Activated B cell treated with CpG ODN at 0.5 μM for 24 hours (primary cell): ENCODE measurements at regions not wholly inside any gene's neighbourhood (a gene's known extent, or its start where the extent isn't known, plus 50 kb on each side); places are given as distances from the start of the nearest gene placed in this dataset.
"Not testable (repeated sequence)": the region's sequence is repeated elsewhere in the genome, so short reads cannot be mapped to it uniquely, and the experiment has no call there.

Source experiments
- ATAC-seq: fragments of 200-7000 bp; cut with Tn5 transposase; one replicate; pipeline ENCODE4 v1.10.0; 2021; ENCODE audit warnings: low read depth, mild to moderate bottlenecking, moderate library complexity
- CTCF ChIA-PET: fragments of 350-600 bp; sonication (Branson Sonifier 250); formaldehyde crosslinking; loops from one replicate; lab custom pipeline; 2021; ENCODE audit warnings: antibody characterized with exemption; lab: Charles Lee
- POLR2A ChIA-PET: fragments of 350-600 bp; sonication (Branson Sonifier 250); formaldehyde crosslinking; loops from one replicate; lab custom pipeline; 2021; ENCODE audit warnings: antibody characterized with exemption; lab: Charles Lee
- DNase-seq: peaks from one replicate; pipeline ENCODE4 v3.0.0; 2022
- H3K27ac Mint-ChIP-seq: one replicate; pipeline ENCODE4 v1.8.0; 2020; ENCODE audit warnings: mixed read lengths
- H3K27me3 Mint-ChIP-seq: one replicate; pipeline ENCODE4 v1.8.0; 2021; ENCODE audit warnings: mixed read lengths
- H3K36me3 Mint-ChIP-seq: one replicate; pipeline ENCODE4 v1.8.0; 2021; ENCODE audit warnings: low read depth, mixed read lengths
- H3K4me1 Mint-ChIP-seq: one replicate; pipeline ENCODE4 v1.8.0; 2021; ENCODE audit warnings: mixed read lengths
- H3K4me3 Mint-ChIP-seq: one replicate; pipeline ENCODE4 v1.8.0; 2020; ENCODE audit warnings: mild to moderate bottlenecking, mixed read lengths
- H3K9me3 Mint-ChIP-seq: one replicate; pipeline ENCODE4 v1.8.0; 2020; ENCODE audit warnings: mixed read lengths
- intact Hi-C: fragments of 100-400 bp; cut with micrococcal nuclease; formaldehyde crosslinking; loops from one replicate; pipeline ENCODE4 v1.15.1; 2024
- TF ChIP-seq, protein P1 (sequence below): fragments of 200-600 bp; IDR thresholded peaks from one replicate; pipeline ENCODE4 v1.8.0; 2022; ENCODE audit warnings: antibody characterized with exemption, mild to moderate bottlenecking

DNA sequence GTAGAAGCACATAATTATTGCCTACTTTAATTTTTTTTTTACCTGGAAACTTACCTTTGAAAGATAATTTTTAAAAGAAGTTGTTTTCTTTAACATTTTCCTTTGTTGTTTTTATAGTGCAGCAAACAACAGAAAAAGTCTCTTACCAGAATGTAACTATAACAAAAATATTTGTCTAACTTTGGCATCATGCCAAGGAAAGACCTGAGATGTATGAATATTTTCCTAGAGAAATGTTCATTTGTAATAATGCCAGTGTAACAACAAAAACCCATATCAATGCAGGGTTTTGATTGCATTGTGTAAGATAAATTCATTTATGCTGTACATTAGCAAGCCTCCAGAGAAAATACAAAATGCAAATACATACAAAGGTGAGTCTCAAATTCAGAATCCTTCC lies 775.7 kb downstream of the SI start:
- Mint-ChIP-seq H3K4me1 (no peaks in the 10 kb centered on the region), H3K27me3 (no peaks in the 10 kb centered on the region), H3K36me3 (no peaks in the 10 kb centered on the region), H3K9me3 (peaks cover 2% of the 10 kb centered on the region), H3K4me3 (no peak overlapping the region), H3K27ac (no peak overlapping the region)
- no peak for ATAC-seq
- no peak for DNase-seq
- CTCF ChIA-PET, result no interaction called here
- intact Hi-C loops, result no loop called here
- TF ChIP-seq, protein P1, sequence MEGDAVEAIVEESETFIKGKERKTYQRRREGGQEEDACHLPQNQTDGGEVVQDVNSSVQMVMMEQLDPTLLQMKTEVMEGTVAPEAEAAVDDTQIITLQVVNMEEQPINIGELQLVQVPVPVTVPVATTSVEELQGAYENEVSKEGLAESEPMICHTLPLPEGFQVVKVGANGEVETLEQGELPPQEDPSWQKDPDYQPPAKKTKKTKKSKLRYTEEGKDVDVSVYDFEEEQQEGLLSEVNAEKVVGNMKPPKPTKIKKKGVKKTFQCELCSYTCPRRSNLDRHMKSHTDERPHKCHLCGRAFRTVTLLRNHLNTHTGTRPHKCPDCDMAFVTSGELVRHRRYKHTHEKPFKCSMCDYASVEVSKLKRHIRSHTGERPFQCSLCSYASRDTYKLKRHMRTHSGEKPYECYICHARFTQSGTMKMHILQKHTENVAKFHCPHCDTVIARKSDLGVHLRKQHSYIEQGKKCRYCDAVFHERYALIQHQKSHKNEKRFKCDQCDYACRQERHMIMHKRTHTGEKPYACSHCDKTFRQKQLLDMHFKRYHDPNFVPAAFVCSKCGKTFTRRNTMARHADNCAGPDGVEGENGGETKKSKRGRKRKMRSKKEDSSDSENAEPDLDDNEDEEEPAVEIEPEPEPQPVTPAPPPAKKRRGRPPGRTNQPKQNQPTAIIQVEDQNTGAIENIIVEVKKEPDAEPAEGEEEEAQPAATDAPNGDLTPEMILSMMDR, result no peak
- POLR2A ChIA-PET, result no interaction called here

DNA sequence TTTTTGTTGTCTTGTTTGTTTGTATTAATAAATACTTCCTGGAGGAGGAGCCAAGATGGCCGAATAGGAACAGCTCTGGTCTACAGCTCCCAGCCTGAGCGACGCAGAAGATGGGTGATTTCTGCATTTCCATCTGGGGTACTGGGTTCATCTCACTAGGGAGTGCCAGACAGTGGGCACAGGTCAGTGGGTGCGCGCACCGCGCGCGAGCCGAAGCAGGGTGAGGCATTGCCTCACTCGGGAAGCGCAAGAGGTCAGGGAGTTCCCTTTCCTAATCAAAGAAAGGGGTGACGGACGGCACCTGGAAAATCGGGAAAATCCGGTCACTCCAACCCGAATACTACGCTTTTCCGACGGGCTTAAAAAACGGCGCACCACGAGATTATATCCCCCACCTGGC lies 786.8 kb downstream of the SI start:
- CTCF ChIA-PET, POLR2A ChIA-PET, ATAC-seq, H3K4me1 Mint-ChIP-seq, H3K9me3 Mint-ChIP-seq, H3K4me3 Mint-ChIP-seq, H3K27ac Mint-ChIP-seq, H3K36me3 Mint-ChIP-seq, H3K27me3 Mint-ChIP-seq, intact Hi-C loops, DNase-seq: not testable (repeated sequence)

- Mint-ChIP-seq H3K4me3 (no peak overlapping the region), H3K36me3 (no peaks in the 10 kb centered on the region), H3K9me3 (peaks cover 16% of the 10 kb centered on the region), H3K27me3 (no peaks in the 10 kb centered on the region), H3K27ac (no peak overlapping the region), H3K4me1 (no peaks in the 10 kb centered on the region)
- POLR2A ChIA-PET, result no interaction called here
- CTCF ChIA-PET, result no interaction called here
- ATAC-seq (no peak), DNase-seq (no peak)
- TF ChIP-seq, protein P1, result no peak
- intact Hi-C loops, result no loop called here
These were observed 799.7 kb downstream of the SI start for GRCh38 chr3:164278550-164278949.

- no peaks in the 10 kb centered on the region for H3K4me1 Mint-ChIP-seq
These were observed 811.2 kb downstream of the SI start for GRCh38 chr3:164267053-164267452.

DNA sequence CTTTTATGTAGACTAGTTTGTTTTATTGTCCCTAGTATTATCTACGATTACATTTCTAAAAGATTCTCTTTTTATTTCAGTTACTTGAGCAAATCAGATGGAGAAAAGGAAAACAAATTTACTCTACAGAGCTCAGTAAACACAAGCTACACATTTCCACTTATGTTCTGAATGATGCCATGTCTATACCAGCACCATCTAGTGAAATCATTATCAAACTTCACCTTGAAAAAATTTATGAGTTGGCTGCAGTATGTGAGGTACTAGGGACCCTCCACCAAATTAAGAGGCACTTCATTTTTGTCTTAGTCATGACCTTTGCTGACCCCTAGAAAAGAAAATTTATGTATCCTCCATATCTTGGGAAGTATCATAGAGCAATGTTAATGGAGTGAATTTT lies 827.4 kb downstream of the SI start:
- H3K4me3 Mint-ChIP-seq, result no peak overlapping the region
- POLR2A ChIA-PET, result no interaction called here
- no peaks in the 10 kb centered on the region for H3K36me3 Mint-ChIP-seq
- CTCF ChIA-PET, result no interaction called here
- no peaks in the 10 kb centered on the region for H3K4me1 Mint-ChIP-seq
- peaks cover 2% of the 10 kb centered on the region for H3K9me3 Mint-ChIP-seq
- H3K27ac Mint-ChIP-seq, result no peak overlapping the region
- ATAC-seq, result no peak
- no peaks in the 10 kb centered on the region for H3K27me3 Mint-ChIP-seq
- TF ChIP-seq, protein P1, result no peak
- intact Hi-C loops, result no loop called here
- DNase-seq, result no peak

More at GRCh38 chr3:164267053-164267452, 811.2 kb downstream of the SI start:
- DNase-seq (no peak), ATAC-seq (no peak)
- Mint-ChIP-seq H3K4me3 (no peak overlapping the region), H3K27ac (no peak overlapping the region), H3K9me3 (peaks cover 6% of the 10 kb centered on the region), H3K27me3 (no peaks in the 10 kb centered on the region), H3K36me3 (no peaks in the 10 kb centered on the region)
- intact Hi-C loops, result no loop called here
- TF ChIP-seq, protein P1, result no peak
- POLR2A ChIA-PET, result no interaction called here
- CTCF ChIA-PET, result no interaction called here

DNA sequence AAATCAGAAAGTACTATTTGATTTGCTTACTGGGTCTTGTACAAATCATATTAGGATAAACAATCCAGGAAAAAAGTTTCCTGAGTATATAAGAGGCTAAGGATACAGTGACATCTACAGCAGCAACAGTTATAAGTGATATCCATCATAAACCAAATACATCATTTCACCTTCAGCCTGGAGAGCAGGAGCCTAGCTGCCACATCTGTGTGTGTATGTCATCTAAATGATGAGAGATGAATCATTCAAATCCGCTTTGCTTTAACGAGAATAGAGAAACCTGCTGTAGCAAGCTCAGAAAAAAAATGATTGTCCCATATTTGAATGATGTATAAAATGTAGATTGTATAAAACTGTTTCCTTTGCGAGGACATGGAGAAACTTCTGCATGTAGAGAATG lies 841.4 kb downstream of the SI start:
- DNase-seq (no peak), ATAC-seq (no peak)
- POLR2A ChIA-PET, result no interaction called here
- Mint-ChIP-seq H3K36me3 (no peaks in the 10 kb centered on the region), H3K27me3 (no peaks in the 10 kb centered on the region), H3K27ac (no peak overlapping the region), H3K9me3 (peaks cover 4% of the 10 kb centered on the region), H3K4me3 (no peak overlapping the region), H3K4me1 (no peaks in the 10 kb centered on the region)
- TF ChIP-seq, protein P1, result no peak
- intact Hi-C loops, result no loop called here
- CTCF ChIA-PET, result no interaction called here
